ENCODE measurements at regions not wholly inside any gene's neighbourhood (a gene's known extent, or its start where the extent isn't known, plus 50 kb on each side); places are given as distances from the start of the nearest gene placed in this dataset.

DNA sequence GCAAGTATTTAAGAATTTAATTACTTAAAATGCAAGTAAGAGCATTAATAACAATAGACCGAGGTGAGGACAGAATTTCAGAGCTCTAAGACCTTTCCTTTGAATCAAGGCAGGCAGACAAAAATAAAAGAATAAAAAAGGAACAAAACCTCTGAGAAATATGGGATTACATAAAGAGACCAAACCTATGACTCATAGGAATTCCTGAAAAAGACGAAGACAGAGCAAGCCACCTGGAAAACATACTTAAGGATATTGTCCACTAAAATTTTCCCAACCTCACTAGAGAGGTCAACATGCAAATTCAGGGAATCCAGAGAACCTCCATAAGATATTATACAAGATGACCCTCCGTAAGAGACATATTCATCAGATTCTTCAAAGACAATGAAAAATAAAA lies 325.1 kb downstream of the AEBP2 start:
- CTCF ChIA-PET, result no interaction called here
- no peaks in the 10 kb centered on the region for H3K4me1 ChIP-seq
- no peaks in the 10 kb centered on the region for H3K9me3 ChIP-seq
- POLR2A ChIA-PET, result no interaction called here
- H3K4me3 Mint-ChIP-seq (ENCODE audit: unreplicated experiment), result no peak overlapping the region
- no peaks in the 10 kb centered on the region for H3K27me3 Mint-ChIP-seq (ENCODE audit: insufficient read depth, unreplicated experiment)
- H3K36me3 ChIP-seq (ENCODE audit: control insufficient read depth, insufficient read depth, low read length), result no peaks in the 10 kb centered on the region
- DNase-seq, result no peak
- no peaks in the 10 kb centered on the region for H3K4me1 Mint-ChIP-seq (ENCODE audit: low read depth, unreplicated experiment)
- no TSS peak for BruUV-seq (replicated peaks)
- H3K27me3 ChIP-seq (replicated peaks; ENCODE audit: control insufficient read depth, insufficient read depth, low read length), result no peaks in the 10 kb centered on the region
- H3K36me3 Mint-ChIP-seq (ENCODE audit: insufficient read depth, unreplicated experiment), result no peaks in the 10 kb centered on the region
- H3K27ac Mint-ChIP-seq (ENCODE audit: unreplicated experiment), result no peak overlapping the region
- no peaks in the 10 kb centered on the region for H3K9me3 Mint-ChIP-seq (ENCODE audit: unreplicated experiment)
- intact Hi-C loops (cut with micrococcal nuclease; ENCODE audit: unreplicated experiment), result no loop called here
- H3K4me3 ChIP-seq (ENCODE audit: low read depth, low read length), result no peak overlapping the region
- TF ChIP-seq, protein P1, sequence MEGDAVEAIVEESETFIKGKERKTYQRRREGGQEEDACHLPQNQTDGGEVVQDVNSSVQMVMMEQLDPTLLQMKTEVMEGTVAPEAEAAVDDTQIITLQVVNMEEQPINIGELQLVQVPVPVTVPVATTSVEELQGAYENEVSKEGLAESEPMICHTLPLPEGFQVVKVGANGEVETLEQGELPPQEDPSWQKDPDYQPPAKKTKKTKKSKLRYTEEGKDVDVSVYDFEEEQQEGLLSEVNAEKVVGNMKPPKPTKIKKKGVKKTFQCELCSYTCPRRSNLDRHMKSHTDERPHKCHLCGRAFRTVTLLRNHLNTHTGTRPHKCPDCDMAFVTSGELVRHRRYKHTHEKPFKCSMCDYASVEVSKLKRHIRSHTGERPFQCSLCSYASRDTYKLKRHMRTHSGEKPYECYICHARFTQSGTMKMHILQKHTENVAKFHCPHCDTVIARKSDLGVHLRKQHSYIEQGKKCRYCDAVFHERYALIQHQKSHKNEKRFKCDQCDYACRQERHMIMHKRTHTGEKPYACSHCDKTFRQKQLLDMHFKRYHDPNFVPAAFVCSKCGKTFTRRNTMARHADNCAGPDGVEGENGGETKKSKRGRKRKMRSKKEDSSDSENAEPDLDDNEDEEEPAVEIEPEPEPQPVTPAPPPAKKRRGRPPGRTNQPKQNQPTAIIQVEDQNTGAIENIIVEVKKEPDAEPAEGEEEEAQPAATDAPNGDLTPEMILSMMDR (IDR thresholded peaks at IDR 0.05; ENCODE audit: insufficient read depth in 1 of 2, low read depth in 1 of 2, low read length in 1 of 2, severe bottlenecking in 1 of 2, unreplicated experiment in 1 of 2), result no peak

GRCh38 chr12:19771858-19772257 lies 332.6 kb downstream of the AEBP2 start:
- Histone ChIP-seq H3K9me3 (no peaks in the 10 kb centered on the region), H3K4me3 (ENCODE audit: low read depth, low read length) (no peak overlapping the region), H3K27me3 (replicated peaks; ENCODE audit: control insufficient read depth, insufficient read depth, low read length) (no peaks in the 10 kb centered on the region), H3K4me1 (no peaks in the 10 kb centered on the region), H3K36me3 (ENCODE audit: control insufficient read depth, insufficient read depth, low read length) (no peaks in the 10 kb centered on the region)
- Mint-ChIP-seq H3K4me1 (ENCODE audit: low read depth, unreplicated experiment) (no peaks in the 10 kb centered on the region), H3K9me3 (ENCODE audit: unreplicated experiment) (no peaks in the 10 kb centered on the region), H3K4me3 (ENCODE audit: unreplicated experiment) (no peak overlapping the region), H3K27me3 (ENCODE audit: insufficient read depth, unreplicated experiment) (peaks cover 3% of the 10 kb centered on the region), H3K27ac (ENCODE audit: unreplicated experiment) (no peak overlapping the region), H3K36me3 (ENCODE audit: insufficient read depth, unreplicated experiment) (no peaks in the 10 kb centered on the region)
- POLR2A ChIA-PET, result no interaction called here
- TF ChIP-seq, protein P1 (IDR thresholded peaks at IDR 0.05; ENCODE audit: insufficient read depth in 1 of 2, low read depth in 1 of 2, low read length in 1 of 2, severe bottlenecking in 1 of 2, unreplicated experiment in 1 of 2), result no peak
- DNase-seq, result no peak
- intact Hi-C loops (cut with micrococcal nuclease; ENCODE audit: unreplicated experiment), result no loop called here
- CTCF ChIA-PET, result no interaction called here
- no TSS peak for BruUV-seq (replicated peaks)

DNA sequence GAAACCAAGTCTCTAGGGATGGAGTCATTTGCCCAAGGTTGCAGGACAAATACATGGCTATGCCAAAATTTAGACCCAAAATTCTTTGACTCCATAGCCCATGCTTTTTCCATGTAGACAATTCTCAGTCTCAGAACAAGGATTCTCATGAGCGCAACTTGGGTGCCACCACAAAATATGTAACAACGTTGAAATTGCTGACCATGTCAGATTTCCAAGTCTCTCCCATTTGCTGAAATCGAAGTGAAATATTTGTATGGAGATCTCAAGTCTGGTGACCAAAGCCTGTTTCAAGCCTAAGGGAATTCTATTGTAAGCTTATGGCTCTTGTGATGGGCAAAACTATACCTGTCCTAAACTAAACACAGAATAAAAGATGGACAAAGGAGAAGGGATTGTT lies 333.5 kb downstream of the AEBP2 start:
- Histone ChIP-seq H3K4me3 (ENCODE audit: low read depth, low read length) (no peak overlapping the region), H3K27me3 (replicated peaks; ENCODE audit: control insufficient read depth, insufficient read depth, low read length) (no peaks in the 10 kb centered on the region), H3K4me1 (no peaks in the 10 kb centered on the region), H3K9me3 (no peaks in the 10 kb centered on the region), H3K36me3 (ENCODE audit: control insufficient read depth, insufficient read depth, low read length) (no peaks in the 10 kb centered on the region)
- ChIA-PET POLR2A (no interaction called here), CTCF (no interaction called here)
- intact Hi-C loops (cut with micrococcal nuclease; ENCODE audit: unreplicated experiment), result no loop called here
- H3K4me3 Mint-ChIP-seq (ENCODE audit: unreplicated experiment), result no peak overlapping the region
- H3K36me3 Mint-ChIP-seq (ENCODE audit: insufficient read depth, unreplicated experiment), result no peaks in the 10 kb centered on the region
- no peak overlapping the region for H3K27ac Mint-ChIP-seq (ENCODE audit: unreplicated experiment)
- no peak for DNase-seq
- no TSS peak for BruUV-seq (replicated peaks)
- H3K27me3 Mint-ChIP-seq (ENCODE audit: insufficient read depth, unreplicated experiment), result peaks cover 7% of the 10 kb centered on the region
- TF ChIP-seq, protein P1 (IDR thresholded peaks at IDR 0.05; ENCODE audit: insufficient read depth in 1 of 2, low read depth in 1 of 2, low read length in 1 of 2, severe bottlenecking in 1 of 2, unreplicated experiment in 1 of 2), result no peak
- H3K9me3 Mint-ChIP-seq (ENCODE audit: unreplicated experiment), result no peaks in the 10 kb centered on the region
- H3K4me1 Mint-ChIP-seq (ENCODE audit: low read depth, unreplicated experiment), result no peaks in the 10 kb centered on the region
